ENCODE measurements at regions not wholly inside any gene's neighbourhood (a gene's known extent, or its start where the extent isn't known, plus 50 kb on each side); places are given as distances from the start of the nearest gene placed in this dataset.

- 77 to 79% (median 79%) methylated on average over 5 of the region's 5 CpGs for WGBS, 3 donors
- H3K4me1 ChIP-seq, result no peaks in the 10 kb centered on the region
- ATAC-seq, result no peak
- H3K9me3 ChIP-seq, result no peaks in the 10 kb centered on the region
- no peak overlapping the region for H3K4me3 ChIP-seq
- H3K27ac ChIP-seq, result no peak overlapping the region
- H3K36me3 ChIP-seq (ENCODE audit: insufficient read depth in 1 of 2, low read depth in 1 of 2), result no peaks in the 10 kb centered on the region
- H3K27me3 ChIP-seq (ENCODE audit: insufficient read depth in 3 of 3, low read length in 2 of 3), result no peaks in the 10 kb centered on the region
- intact Hi-C loops (cut with DNase I), result no loop called here
- TF ChIP-seq CTCF (IDR thresholded peaks at IDR 0.05), result no peak
- no peak for DNase-seq
These were observed 49.7 kb upstream of the ELOVL5 start for GRCh38 chr6:53398247-53399026.
